PC-9 (cell line): ENCODE measurements at regions not wholly inside any gene's neighbourhood (a gene's known extent, or its start where the extent isn't known, plus 50 kb on each side); places are given as distances from the start of the nearest gene placed in this dataset.

Source experiments
- BruUV-seq: library from RNA; stranded (reverse); fragments of 400-500 nt; replicated peaks from 2 replicates; lab custom pipeline; 2021; lab: Mats Ljungman, UMichigan
- CTCF ChIA-PET: fragments of 300-600 bp; sonication (Branson Sonifier 250); formaldehyde crosslinking; loops from one replicate; lab custom pipeline; 2022; ENCODE audit warnings: antibody characterized with exemption; lab: Charles Lee
- POLR2A ChIA-PET: fragments of 300-600 bp; sonication (Branson Sonifier 250); formaldehyde crosslinking; loops from one replicate; lab custom pipeline; 2022; ENCODE audit warnings: antibody characterized with exemption; ENCODE audit not compliant: unreplicated experiment; lab: Charles Lee
- DNase-seq, 2 experiments: peaks; one replicate each; pipeline versions ENCODE4 v3.0.0 to v3.0.0-alpha.2; 2015 to 2022; ENCODE audit warnings: mixed read lengths in 1 of 2
- H2AFZ ChIP-seq: fragments of 200-600 bp; sonication (generic); 2 replicates; pipeline ENCODE4 v1.8.1; 2017; ENCODE audit warnings: antibody characterized with exemption
- H3F3A ChIP-seq: fragments of 200-600 bp; sonication (generic); 2 replicates; pipeline ENCODE4 v1.8.1; 2017; ENCODE audit warnings: antibody characterized with exemption, mild to moderate bottlenecking, low read depth; ENCODE audit not compliant: insufficient read depth
- H3K27ac ChIP-seq: fragments of 200-600 bp; sonication (generic); 2 replicates; pipeline ENCODE4 v1.6.1; 2016; ENCODE audit warnings: mixed run types
- H3K27me3 ChIP-seq: fragments of 200-600 bp; sonication (generic); 2 replicates; pipeline ENCODE4 v1.6.1; 2016; ENCODE audit warnings: low read depth, mixed run types; ENCODE audit not compliant: insufficient read depth
- H3K36me3 ChIP-seq: fragments of 200-600 bp; sonication (generic); 2 replicates; pipeline ENCODE4 v1.6.1; 2016; ENCODE audit warnings: low read depth, mixed run types
- H3K4me1 ChIP-seq: fragments of 200-600 bp; sonication (generic); replicated peaks from 2 replicates; pipeline ENCODE4 v1.6.1; 2016; ENCODE audit warnings: mixed run types; ENCODE audit not compliant: insufficient read depth
- H3K4me2 ChIP-seq: fragments of 200-600 bp; sonication (generic); 2 replicates; pipeline ENCODE4 v1.6.1; 2017; ENCODE audit warnings: mixed run types
- H3K4me3 ChIP-seq: fragments of 200-600 bp; sonication (generic); 2 replicates; pipeline ENCODE4 v1.6.1; 2016; ENCODE audit warnings: mixed run types
- H3K79me2 ChIP-seq: fragments of 200-600 bp; sonication (generic); 2 replicates; pipeline ENCODE4 v1.6.1; 2017; ENCODE audit warnings: low read depth, mixed run types
- H3K9me2 ChIP-seq: fragments of 200-600 bp; sonication (generic); 2 replicates; pipeline ENCODE4 v1.8.1; 2017; ENCODE audit warnings: mild to moderate bottlenecking; ENCODE audit not compliant: insufficient read depth
- H3K9me3 ChIP-seq: fragments of 200-600 bp; sonication (generic); 2 replicates; pipeline ENCODE4 v1.8.1; 2016; ENCODE audit warnings: low read depth; ENCODE audit not compliant: insufficient read depth
- H4K20me1 ChIP-seq: fragments of 200-600 bp; sonication (generic); 2 replicates; pipeline ENCODE4 v1.8.1; 2017; ENCODE audit not compliant: insufficient read depth
- EZH2 ChIP-seq: fragments of 200-600 bp; sonication (generic); IDR thresholded peaks from 2 replicates; pipeline ENCODE4 v1.8.0; 2017; ENCODE audit warnings: antibody characterized with exemption, low read depth
- intact Hi-C: fragments of 100-400 bp; cut with micrococcal nuclease; formaldehyde crosslinking; loops from one replicate; pipeline ENCODE4 v1.10.0; 2022; ENCODE audit not compliant: unreplicated experiment
- TF ChIP-seq, protein P1 (sequence below): fragments of 200-600 bp; sonication (generic); conservative IDR thresholded peaks from 2 replicates; pipeline ENCODE4 v1.6.1; 2017; ENCODE audit warnings: mixed run types, antibody characterized with exemption, mild to moderate bottlenecking, moderate library complexity

DNA sequence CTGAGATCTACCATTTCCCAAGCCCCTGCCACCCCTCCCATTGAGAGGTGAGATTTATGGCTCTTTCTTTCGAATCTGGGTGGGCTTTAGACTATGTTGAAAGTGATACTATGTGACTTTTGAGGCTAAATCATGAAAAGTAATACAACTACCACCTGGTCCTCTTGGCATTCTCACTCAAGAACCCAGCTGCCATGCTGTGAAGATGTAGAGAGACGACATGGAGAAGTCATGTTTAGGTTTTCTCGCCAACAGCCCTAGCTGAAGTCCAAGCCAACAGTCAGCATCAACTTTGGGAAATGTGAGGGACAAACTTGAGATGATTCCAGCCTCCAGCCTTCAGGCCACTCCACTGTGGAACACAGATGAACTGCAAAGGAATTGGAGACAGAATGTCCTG is 108.7 kb downstream of the SCP2D1 start:
- no peaks in the 10 kb centered on the region for H3K36me3 ChIP-seq
- H3K9me3 ChIP-seq: no peaks in the 10 kb centered on the region
- no peak for TF ChIP-seq EZH2
- TF ChIP-seq, protein P1, sequence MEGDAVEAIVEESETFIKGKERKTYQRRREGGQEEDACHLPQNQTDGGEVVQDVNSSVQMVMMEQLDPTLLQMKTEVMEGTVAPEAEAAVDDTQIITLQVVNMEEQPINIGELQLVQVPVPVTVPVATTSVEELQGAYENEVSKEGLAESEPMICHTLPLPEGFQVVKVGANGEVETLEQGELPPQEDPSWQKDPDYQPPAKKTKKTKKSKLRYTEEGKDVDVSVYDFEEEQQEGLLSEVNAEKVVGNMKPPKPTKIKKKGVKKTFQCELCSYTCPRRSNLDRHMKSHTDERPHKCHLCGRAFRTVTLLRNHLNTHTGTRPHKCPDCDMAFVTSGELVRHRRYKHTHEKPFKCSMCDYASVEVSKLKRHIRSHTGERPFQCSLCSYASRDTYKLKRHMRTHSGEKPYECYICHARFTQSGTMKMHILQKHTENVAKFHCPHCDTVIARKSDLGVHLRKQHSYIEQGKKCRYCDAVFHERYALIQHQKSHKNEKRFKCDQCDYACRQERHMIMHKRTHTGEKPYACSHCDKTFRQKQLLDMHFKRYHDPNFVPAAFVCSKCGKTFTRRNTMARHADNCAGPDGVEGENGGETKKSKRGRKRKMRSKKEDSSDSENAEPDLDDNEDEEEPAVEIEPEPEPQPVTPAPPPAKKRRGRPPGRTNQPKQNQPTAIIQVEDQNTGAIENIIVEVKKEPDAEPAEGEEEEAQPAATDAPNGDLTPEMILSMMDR: no peak
- no peaks in the 10 kb centered on the region for H3K27me3 ChIP-seq
- H3K27ac ChIP-seq: no peak overlapping the region
- POLR2A ChIA-PET: no interaction called here
- 0 out of 2 replicates have a peak, but pooled peaks cover 5% of the 10 kb centered on the region for H3K4me1 ChIP-seq
- no peaks in the 10 kb centered on the region for H3K9me2 ChIP-seq
- H4K20me1 ChIP-seq: no peaks in the 10 kb centered on the region
- H3K4me3 ChIP-seq: no peak overlapping the region
- H3K79me2 ChIP-seq: no peaks in the 10 kb centered on the region
- intact Hi-C loops: no loop called here
- no peak overlapping the region for H3K4me2 ChIP-seq
- DNase-seq: no peak
- no TSS peak for BruUV-seq
- H3F3A ChIP-seq: no peaks in the 10 kb centered on the region
- CTCF ChIA-PET: no interaction called here
- no peak overlapping the region for H2AFZ ChIP-seq

DNA sequence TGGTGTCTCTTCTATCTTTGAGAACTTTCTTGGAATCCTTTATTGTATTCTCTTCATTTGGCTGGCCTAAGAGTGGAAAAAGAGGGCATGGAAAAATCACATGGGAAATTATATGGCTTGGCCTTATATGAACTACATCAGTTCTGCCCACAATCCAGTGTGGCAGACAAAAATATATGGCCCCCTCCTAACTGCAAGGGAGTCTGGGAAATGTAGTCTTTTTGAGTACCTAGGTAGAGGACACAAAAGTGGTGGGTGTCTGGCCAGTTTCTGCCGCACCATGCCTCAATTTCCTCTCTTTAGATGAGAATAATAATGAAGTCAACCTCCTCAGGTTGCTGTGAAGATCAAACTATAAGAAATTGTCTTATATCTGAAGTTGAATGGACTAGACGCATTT is 109.3 kb downstream of the SCP2D1 start:
- Histone ChIP-seq H3K27me3 (no peaks in the 10 kb centered on the region), H4K20me1 (no peaks in the 10 kb centered on the region), H3F3A (no peaks in the 10 kb centered on the region), H3K4me1 (0 out of 2 replicates have a peak, but pooled peaks cover 5% of the 10 kb centered on the region), H3K4me3 (no peak overlapping the region), H3K27ac (no peak overlapping the region), H3K9me2 (no peaks in the 10 kb centered on the region), H2AFZ (no peak overlapping the region), H3K4me2 (no peak overlapping the region), H3K36me3 (no peaks in the 10 kb centered on the region), H3K9me3 (no peaks in the 10 kb centered on the region), H3K79me2 (no peaks in the 10 kb centered on the region)
- no TSS peak for BruUV-seq
- CTCF ChIA-PET: no interaction called here
- intact Hi-C loops: no loop called here
- TF ChIP-seq EZH2: no peak
- TF ChIP-seq, protein P1: no peak
- POLR2A ChIA-PET: no interaction called here
- DNase-seq: no peak

DNA sequence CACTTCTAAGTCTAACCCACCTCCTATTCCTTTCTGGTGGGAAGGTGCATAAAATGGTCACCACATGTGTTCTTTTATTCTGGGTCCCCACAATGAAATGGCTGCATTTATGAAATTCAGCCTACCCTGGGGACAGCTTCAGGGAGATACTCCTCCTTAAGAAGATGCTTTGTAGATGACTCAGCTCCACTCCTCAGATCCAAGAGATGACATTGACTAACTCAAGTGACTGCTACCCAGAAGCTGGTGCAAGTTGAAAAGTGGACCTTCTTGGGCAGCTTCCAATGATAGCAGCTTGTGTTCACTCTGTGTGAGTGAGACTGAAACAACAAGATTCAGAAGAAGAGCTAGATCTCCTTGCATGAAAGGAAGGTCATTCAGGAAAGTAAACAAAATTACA is 113.4 kb downstream of the SCP2D1 start:
- no peak overlapping the region for H3K27ac ChIP-seq
- H2AFZ ChIP-seq: no peak overlapping the region
- POLR2A ChIA-PET: no interaction called here
- no peaks in the 10 kb centered on the region for H3F3A ChIP-seq
- intact Hi-C loops: no loop called here
- no TSS peak for BruUV-seq
- CTCF ChIA-PET: no interaction called here
- H3K4me3 ChIP-seq: no peak overlapping the region
- H3K9me2 ChIP-seq: no peaks in the 10 kb centered on the region
- DNase-seq: no peak
- H3K4me1 ChIP-seq: no peaks in the 10 kb centered on the region
- no peaks in the 10 kb centered on the region for H3K36me3 ChIP-seq
- H3K79me2 ChIP-seq: no peaks in the 10 kb centered on the region
- H3K9me3 ChIP-seq: no peaks in the 10 kb centered on the region
- no peaks in the 10 kb centered on the region for H4K20me1 ChIP-seq
- no peaks in the 10 kb centered on the region for H3K27me3 ChIP-seq
- no peak overlapping the region for H3K4me2 ChIP-seq
- TF ChIP-seq, protein P1: no peak
- TF ChIP-seq EZH2: no peak
